ENCODE measurements at regions not wholly inside any gene's neighbourhood (a gene's known extent, or its start where the extent isn't known, plus 50 kb on each side); places are given as distances from the start of the nearest gene placed in this dataset.

GRCh38 chr3:127445581-127446343, 144.8 kb downstream of the TPRA1 start:
- no peak overlapping the region for H4K8ac ChIP-seq (replicated peaks; ENCODE audit: insufficient read length, low read depth, low read length)
- no peak overlapping the region for H2AK5ac ChIP-seq (ENCODE audit: insufficient read length, low read length)
- DNase-seq, result peak; percentile 21
- Mint-ChIP-seq H3K27me3 (ENCODE audit: low read depth) (peaks cover 6% of the 10 kb centered on the region), H3K36me3 (ENCODE audit: insufficient read depth in 1 of 3, low read depth in 3 of 3) (no peaks in the 10 kb centered on the region), H3K9me3 (no peaks in the 10 kb centered on the region), H3K27ac (no peak overlapping the region), H3K4me1 (no peaks in the 10 kb centered on the region), H3K4me3 (no peak overlapping the region)
- no peaks in the 10 kb centered on the region for H3K27me3 ChIP-seq (ENCODE audit: insufficient read depth, low read length)
- no peaks in the 10 kb centered on the region for H4K20me1 ChIP-seq (ENCODE audit: control insufficient read depth, insufficient read depth, insufficient read length)
- no peaks in the 10 kb centered on the region for H3K4me1 ChIP-seq (ENCODE audit: insufficient read depth, low read length)
- no peak for TF ChIP-seq CTCF (conservative IDR thresholded peaks at IDR 0.05)
- no peak overlapping the region for H4K5ac ChIP-seq (ENCODE audit: insufficient read length, low read depth, low read length)
- no CpG with 5 or more reads among the region's 14 CpGs for WGBS (ENCODE audit: extremely low coverage, insufficient read length, low lambda C conversion rate)
- no peak overlapping the region for H3K4me2 ChIP-seq (ENCODE audit: insufficient read depth, insufficient read length, low read length)
- no peaks in the 10 kb centered on the region for H3K79me2 ChIP-seq (ENCODE audit: insufficient read depth, low read length)
- H3K9ac ChIP-seq (ENCODE audit: extremely low read depth, insufficient read length, low read length), result no peak overlapping the region
- H3K23ac ChIP-seq (ENCODE audit: insufficient read length, low read depth, low read length), result no peak overlapping the region
- H3T11ph ChIP-seq (ENCODE audit: low read length), result no peak overlapping the region
- no peak overlapping the region for H4K91ac ChIP-seq (ENCODE audit: insufficient read length, low read depth, low read length)
- no peaks in the 10 kb centered on the region for H3K9me3 ChIP-seq (ENCODE audit: control insufficient read depth, low read depth, low read length)
- H2BK15ac ChIP-seq (ENCODE audit: low read depth, low read length), result no peak overlapping the region; the same call in 1 of the 2 replicates
- H3K56ac ChIP-seq (ENCODE audit: insufficient read length, low read depth, low read length), result no peak overlapping the region
- H2AFZ ChIP-seq (ENCODE audit: low read length), result no peak overlapping the region
- no peak overlapping the region for H2BK12ac ChIP-seq (ENCODE audit: insufficient read length, low read depth, low read length)
- no peaks in the 10 kb centered on the region for H3K23me2 ChIP-seq (ENCODE audit: insufficient read length, low read depth, low read length, poor library complexity, severe bottlenecking)
- no peak overlapping the region for H2BK120ac ChIP-seq (ENCODE audit: low read depth, low read length, poor library complexity, severe bottlenecking)
- H3K18ac ChIP-seq (ENCODE audit: insufficient read length, low read depth, low read length), result no peak overlapping the region
- no peak overlapping the region for H2BK20ac ChIP-seq (ENCODE audit: low read depth, low read length, poor library complexity, severe bottlenecking)
- no peak overlapping the region for H3K27ac ChIP-seq (ENCODE audit: insufficient read length, low read depth, low read length)
- H3K14ac ChIP-seq (ENCODE audit: insufficient read depth, low read length), result no peak overlapping the region; the same call in 1 of the 2 replicates
- no peaks in the 10 kb centered on the region for H3K79me1 ChIP-seq (ENCODE audit: insufficient read depth, low read depth, low read length, poor library complexity, severe bottlenecking)
- no peak overlapping the region for H3K4ac ChIP-seq (ENCODE audit: low read depth, low read length)
- no peak overlapping the region for H2BK5ac ChIP-seq (ENCODE audit: insufficient read length, low read length)
